ENCODE measurements at regions not wholly inside any gene's neighbourhood (a gene's known extent, or its start where the extent isn't known, plus 50 kb on each side); places are given as distances from the start of the nearest gene placed in this dataset.

DNA sequence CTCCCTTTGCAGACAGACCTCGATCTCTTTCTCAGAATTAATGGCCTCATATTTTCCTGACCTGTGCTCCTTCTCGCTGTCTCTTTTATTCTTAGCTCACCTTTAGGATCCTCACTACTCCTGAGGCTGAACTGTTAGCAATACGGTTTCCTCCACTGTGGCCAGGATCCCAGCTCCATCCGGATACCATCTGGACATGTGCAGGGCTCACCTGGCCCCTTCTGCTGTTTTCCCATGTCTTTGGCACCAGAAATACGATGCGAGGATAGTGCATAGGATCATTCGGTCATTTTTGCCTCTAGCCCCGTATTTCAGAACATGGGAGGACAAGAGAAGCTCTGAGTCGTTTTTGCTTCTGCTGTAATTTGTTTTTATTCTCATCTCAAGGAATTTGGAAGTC is 108.5 kb upstream of the KIF26B start:
- Histone ChIP-seq H3K27me3 (ENCODE audit: control insufficient read depth, insufficient read depth, low read length) (no peaks in the 10 kb centered on the region), H3K27ac (ENCODE audit: low read depth in 2 of 2, low read length in 2 of 2) (peak overlapping the region; percentile 4 to 22), H3K9ac (ENCODE audit: low read length in 3 of 3) (no peak overlapping the region), H3K4me1 (ENCODE audit: control insufficient read depth in 2 of 3, insufficient read depth in 2 of 3, low read depth in 1 of 3, low read length in 3 of 3) (peaks cover 0 to 3% (median 2%) of the 10 kb centered on the region in 3 donors), H3K4me3 (ENCODE audit: low read length in 3 of 3) (peak overlapping the region in 2 of 3 donors; percentile 15 to 38), H3K36me3 (ENCODE audit: control insufficient read depth in 2 of 3, insufficient read depth in 3 of 3, low read length in 3 of 3) (no peaks in the 10 kb centered on the region), H3K9me3 (ENCODE audit: control insufficient read depth in 2 of 3, insufficient read depth in 1 of 3, low read length in 3 of 3) (no peaks in the 10 kb centered on the region)
- no peak for DNase-seq
- TF ChIP-seq, protein P1, sequence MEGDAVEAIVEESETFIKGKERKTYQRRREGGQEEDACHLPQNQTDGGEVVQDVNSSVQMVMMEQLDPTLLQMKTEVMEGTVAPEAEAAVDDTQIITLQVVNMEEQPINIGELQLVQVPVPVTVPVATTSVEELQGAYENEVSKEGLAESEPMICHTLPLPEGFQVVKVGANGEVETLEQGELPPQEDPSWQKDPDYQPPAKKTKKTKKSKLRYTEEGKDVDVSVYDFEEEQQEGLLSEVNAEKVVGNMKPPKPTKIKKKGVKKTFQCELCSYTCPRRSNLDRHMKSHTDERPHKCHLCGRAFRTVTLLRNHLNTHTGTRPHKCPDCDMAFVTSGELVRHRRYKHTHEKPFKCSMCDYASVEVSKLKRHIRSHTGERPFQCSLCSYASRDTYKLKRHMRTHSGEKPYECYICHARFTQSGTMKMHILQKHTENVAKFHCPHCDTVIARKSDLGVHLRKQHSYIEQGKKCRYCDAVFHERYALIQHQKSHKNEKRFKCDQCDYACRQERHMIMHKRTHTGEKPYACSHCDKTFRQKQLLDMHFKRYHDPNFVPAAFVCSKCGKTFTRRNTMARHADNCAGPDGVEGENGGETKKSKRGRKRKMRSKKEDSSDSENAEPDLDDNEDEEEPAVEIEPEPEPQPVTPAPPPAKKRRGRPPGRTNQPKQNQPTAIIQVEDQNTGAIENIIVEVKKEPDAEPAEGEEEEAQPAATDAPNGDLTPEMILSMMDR (IDR thresholded peaks at IDR 0.05; ENCODE audit: borderline replicate concordance, extremely low read depth, insufficient read depth): no peak
- no peak for FAIRE-seq
- intact Hi-C loops (cut with DNase I): loop anchor here (10.0 kb wide), 1 partner anchor 442 kb away; no protein-coding TSS in a partner anchor

DNA sequence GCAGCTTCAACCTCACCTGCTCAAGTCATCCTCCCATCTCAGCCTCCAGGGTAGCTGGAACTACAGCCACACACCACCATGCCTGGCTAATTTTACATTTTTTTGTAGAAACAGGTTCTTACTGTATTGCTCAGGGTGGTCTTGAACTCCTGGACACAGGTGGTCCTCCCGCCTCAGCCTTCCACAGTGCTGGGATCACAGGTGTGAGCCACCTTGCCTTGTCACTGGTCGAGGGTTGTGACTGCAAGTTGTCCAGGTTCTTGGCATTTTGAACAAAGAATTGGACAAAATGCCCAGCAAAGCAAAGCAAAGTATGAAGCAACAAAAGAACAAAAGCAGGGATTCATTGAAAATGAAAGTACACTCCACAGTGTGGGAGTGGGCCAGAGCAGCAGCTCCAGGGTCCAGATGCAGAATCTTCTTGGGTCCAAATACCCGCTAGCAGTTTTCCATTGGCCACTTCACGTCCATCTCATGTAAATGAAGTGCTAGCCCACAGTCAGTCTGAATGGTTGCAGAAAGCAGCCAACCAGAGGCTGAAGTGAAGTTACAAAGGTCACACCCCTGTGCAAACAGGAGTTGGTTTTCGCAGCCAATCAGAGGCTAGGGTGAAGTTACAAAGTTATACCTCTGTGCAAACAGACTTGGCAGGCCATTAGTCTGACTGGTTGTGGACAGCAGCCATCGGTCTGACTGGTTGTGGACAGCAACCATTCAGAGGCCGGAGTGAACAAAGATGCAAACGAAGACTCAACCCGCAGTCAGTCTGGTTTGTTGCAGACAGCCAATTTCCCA is 109.5 kb upstream of the KIF26B start:
- Histone ChIP-seq H3K9ac (ENCODE audit: low read length in 3 of 3) (no peak overlapping the region), H3K36me3 (ENCODE audit: control insufficient read depth in 2 of 3, insufficient read depth in 3 of 3, low read length in 3 of 3) (no peaks in the 10 kb centered on the region), H3K27ac (ENCODE audit: low read depth in 2 of 2, low read length in 2 of 2) (no peak overlapping the region), H3K4me3 (ENCODE audit: low read length in 3 of 3) (peak overlapping the region in 2 of 3 donors; percentile 15 to 30), H3K9me3 (ENCODE audit: control insufficient read depth in 2 of 3, insufficient read depth in 1 of 3, low read length in 3 of 3) (no peaks in the 10 kb centered on the region), H3K27me3 (ENCODE audit: control insufficient read depth, insufficient read depth, low read length) (no peaks in the 10 kb centered on the region), H3K4me1 (ENCODE audit: control insufficient read depth in 2 of 3, insufficient read depth in 2 of 3, low read depth in 1 of 3, low read length in 3 of 3) (peaks cover 0 to 3% (median 2%) of the 10 kb centered on the region in 3 donors)
- TF ChIP-seq, protein P1 (IDR thresholded peaks at IDR 0.05; ENCODE audit: borderline replicate concordance, extremely low read depth, insufficient read depth): no peak
- FAIRE-seq: no peak
- DNase-seq: no peak
- intact Hi-C loops (cut with DNase I): loop anchor here (10.0 kb wide), 1 partner anchor 440 kb away; no protein-coding TSS in a partner anchor

DNA sequence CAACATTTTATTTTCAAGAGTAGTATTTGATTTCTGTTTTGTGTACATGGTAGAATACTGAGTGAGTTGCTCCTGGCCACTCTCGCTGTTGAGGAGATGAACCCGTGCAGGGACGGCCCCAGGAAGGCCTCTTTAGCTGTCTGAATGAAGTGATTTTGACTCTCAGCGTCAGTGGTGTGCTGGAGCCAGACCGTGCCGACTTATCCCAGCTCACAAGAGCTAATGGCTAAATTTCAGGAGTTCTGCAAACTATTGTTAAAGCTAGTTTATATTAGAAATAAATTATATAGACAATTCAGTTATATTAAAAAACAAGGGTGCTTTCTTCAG is 111.2 kb upstream of the KIF26B start:
- Histone ChIP-seq H3K9me3 (ENCODE audit: control insufficient read depth in 2 of 3, insufficient read depth in 1 of 3, low read length in 3 of 3) (no peaks in the 10 kb centered on the region), H3K4me3 (ENCODE audit: low read length in 3 of 3) (no peak overlapping the region), H3K27me3 (ENCODE audit: control insufficient read depth, insufficient read depth, low read length) (no peaks in the 10 kb centered on the region), H3K27ac (ENCODE audit: low read depth in 2 of 2, low read length in 2 of 2) (no peak overlapping the region), H3K4me1 (ENCODE audit: control insufficient read depth in 2 of 3, insufficient read depth in 2 of 3, low read depth in 1 of 3, low read length in 3 of 3) (peaks cover 0 to 3% (median 2%) of the 10 kb centered on the region in 3 donors), H3K9ac (ENCODE audit: low read length in 3 of 3) (no peak overlapping the region), H3K36me3 (ENCODE audit: control insufficient read depth in 2 of 3, insufficient read depth in 3 of 3, low read length in 3 of 3) (no peaks in the 10 kb centered on the region)
- TF ChIP-seq, protein P1 (IDR thresholded peaks at IDR 0.05; ENCODE audit: borderline replicate concordance, extremely low read depth, insufficient read depth): no peak
- DNase-seq: no peak
- no peak for FAIRE-seq
- intact Hi-C loops (cut with DNase I): loop anchor here (10.0 kb wide), 1 partner anchor 439 kb away; no protein-coding TSS in a partner anchor

All from kidney (tissue), 13 donors.